ENCODE measurements at regions not wholly inside any gene's neighbourhood (a gene's known extent, or its start where the extent isn't known, plus 50 kb on each side); places are given as distances from the start of the nearest gene placed in this dataset.

- TF ChIP-seq CTCF (IDR thresholded peaks at IDR 0.05) (no peak), POLR2A (IDR thresholded peaks at IDR 0.05) (no peak)
These were observed 84.4 kb downstream of the EFNB1 start for GRCh38 chrX:68913249-68913547.

All from sigmoid colon (tissue), 3 donors.